ENCODE measurements at regions not wholly inside any gene's neighbourhood (a gene's known extent, or its start where the extent isn't known, plus 50 kb on each side); places are given as distances from the start of the nearest gene placed in this dataset.

GRCh38 chr6:94494500-94494899 is 1075.1 kb upstream of the EPHA7 start:
- intact Hi-C loops (cut with DNase I): no loop called here
- H3K27ac ChIP-seq: no peak overlapping the region
- H3K27me3 ChIP-seq: no peaks in the 10 kb centered on the region
- no peaks in the 10 kb centered on the region for H3K4me1 ChIP-seq
- H3K36me3 ChIP-seq: no peaks in the 10 kb centered on the region
- H3K9me3 ChIP-seq: no peaks in the 10 kb centered on the region
- ATAC-seq (no peak), DNase-seq (no peak)
- TF ChIP-seq CTCF (IDR thresholded peaks at IDR 0.05): no peak
- TF ChIP-seq POLR2A (IDR thresholded peaks at IDR 0.05): no peak
- H3K4me3 ChIP-seq: no peak overlapping the region
- 85 to 93% (median 88%) methylated on average over 1 of the region's 1 CpG for WGBS, 4 donors

GRCh38 chr6:94487371-94487770 is 1068.0 kb upstream of the EPHA7 start:
- Histone ChIP-seq H3K27ac (no peak overlapping the region), H3K27me3 (no peaks in the 10 kb centered on the region), H3K4me3 (no peak overlapping the region), H3K9me3 (no peaks in the 10 kb centered on the region), H3K36me3 (no peaks in the 10 kb centered on the region), H3K4me1 (no peaks in the 10 kb centered on the region)
- no peak for DNase-seq
- TF ChIP-seq POLR2A (IDR thresholded peaks at IDR 0.05) (no peak), CTCF (IDR thresholded peaks at IDR 0.05) (no peak)
- intact Hi-C loops (cut with DNase I): no loop called here
- no peak for ATAC-seq

- ATAC-seq (no peak), DNase-seq (no peak)
- 47 to 65% (median 55%) methylated on average over 3 of the region's 3 CpGs for WGBS, 4 donors
- no peaks in the 10 kb centered on the region for H3K36me3 ChIP-seq
- no peaks in the 10 kb centered on the region for H3K27me3 ChIP-seq
- no peak for TF ChIP-seq CTCF (IDR thresholded peaks at IDR 0.05)
- no peak for TF ChIP-seq POLR2A (IDR thresholded peaks at IDR 0.05)
- no peak overlapping the region for H3K27ac ChIP-seq
- peaks cover 0 to 25% (median 11%) of the 10 kb centered on the region in 12 donors for H3K9me3 ChIP-seq
- intact Hi-C loops (cut with DNase I): no loop called here
- H3K4me1 ChIP-seq: no peaks in the 10 kb centered on the region
- H3K4me3 ChIP-seq: no peak overlapping the region
These were observed 1059.0 kb upstream of the EPHA7 start for GRCh38 chr6:94478133-94479005.

- ATAC-seq (no peak), DNase-seq (no peak)
- Histone ChIP-seq H3K9me3 (peaks cover 0 to 1% (median 0%) of the 10 kb centered on the region in 12 donors), H3K4me1 (no peaks in the 10 kb centered on the region), H3K27ac (no peak overlapping the region), H3K4me3 (no peak overlapping the region), H3K27me3 (no peaks in the 10 kb centered on the region), H3K36me3 (no peaks in the 10 kb centered on the region)
- intact Hi-C loops (cut with DNase I): no loop called here
- no peak for TF ChIP-seq POLR2A (IDR thresholded peaks at IDR 0.05)
- TF ChIP-seq CTCF (IDR thresholded peaks at IDR 0.05): no peak
These were observed 1049.5 kb upstream of the EPHA7 start for GRCh38 chr6:94468830-94469229.

Measured in heart left ventricle (tissue), 16 donors.